ENCODE measurements at regions not wholly inside any gene's neighbourhood (a gene's known extent, or its start where the extent isn't known, plus 50 kb on each side); places are given as distances from the start of the nearest gene placed in this dataset.

GRCh38 chr13:86559901-86560300, 760.7 kb upstream of the SLITRK6 start:
- TF ChIP-seq EZH2 (IDR thresholded peaks at IDR 0.05) (no peak), EZH2phosphoT487 (IDR thresholded peaks at IDR 0.05) (no peak)
- TF ChIP-seq, protein P1, sequence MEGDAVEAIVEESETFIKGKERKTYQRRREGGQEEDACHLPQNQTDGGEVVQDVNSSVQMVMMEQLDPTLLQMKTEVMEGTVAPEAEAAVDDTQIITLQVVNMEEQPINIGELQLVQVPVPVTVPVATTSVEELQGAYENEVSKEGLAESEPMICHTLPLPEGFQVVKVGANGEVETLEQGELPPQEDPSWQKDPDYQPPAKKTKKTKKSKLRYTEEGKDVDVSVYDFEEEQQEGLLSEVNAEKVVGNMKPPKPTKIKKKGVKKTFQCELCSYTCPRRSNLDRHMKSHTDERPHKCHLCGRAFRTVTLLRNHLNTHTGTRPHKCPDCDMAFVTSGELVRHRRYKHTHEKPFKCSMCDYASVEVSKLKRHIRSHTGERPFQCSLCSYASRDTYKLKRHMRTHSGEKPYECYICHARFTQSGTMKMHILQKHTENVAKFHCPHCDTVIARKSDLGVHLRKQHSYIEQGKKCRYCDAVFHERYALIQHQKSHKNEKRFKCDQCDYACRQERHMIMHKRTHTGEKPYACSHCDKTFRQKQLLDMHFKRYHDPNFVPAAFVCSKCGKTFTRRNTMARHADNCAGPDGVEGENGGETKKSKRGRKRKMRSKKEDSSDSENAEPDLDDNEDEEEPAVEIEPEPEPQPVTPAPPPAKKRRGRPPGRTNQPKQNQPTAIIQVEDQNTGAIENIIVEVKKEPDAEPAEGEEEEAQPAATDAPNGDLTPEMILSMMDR (IDR thresholded peaks at IDR 0.05): no peak

Measured in neural progenitor cell (in vitro differentiated cells).